GM18507 (cell line): ENCODE measurements at regions not wholly inside any gene's neighbourhood (a gene's known extent, or its start where the extent isn't known, plus 50 kb on each side); places are given as distances from the start of the nearest gene placed in this dataset.
"Not testable (repeated sequence)": the region's sequence is repeated elsewhere in the genome, so short reads cannot be mapped to it uniquely, and the experiment has no call there.

Experiments used
- DNase-seq: peaks from one replicate; pipeline ENCODE4 v3.0.0; 2011; ENCODE audit warnings: low read depth; ENCODE audit not compliant: insufficient read length; ENCODE audit errors: extremely low spot score
- FAIRE-seq: peaks from 2 replicates; lab custom pipeline; 2011; peaks lifted over from hg19 to GRCh38; lab: Jason Lieb, UNC

GRCh38 chr6:139448998-139449610 is 74.7 kb upstream of the CITED2 start:
- FAIRE-seq (no peak), DNase-seq (no peak)

DNA sequence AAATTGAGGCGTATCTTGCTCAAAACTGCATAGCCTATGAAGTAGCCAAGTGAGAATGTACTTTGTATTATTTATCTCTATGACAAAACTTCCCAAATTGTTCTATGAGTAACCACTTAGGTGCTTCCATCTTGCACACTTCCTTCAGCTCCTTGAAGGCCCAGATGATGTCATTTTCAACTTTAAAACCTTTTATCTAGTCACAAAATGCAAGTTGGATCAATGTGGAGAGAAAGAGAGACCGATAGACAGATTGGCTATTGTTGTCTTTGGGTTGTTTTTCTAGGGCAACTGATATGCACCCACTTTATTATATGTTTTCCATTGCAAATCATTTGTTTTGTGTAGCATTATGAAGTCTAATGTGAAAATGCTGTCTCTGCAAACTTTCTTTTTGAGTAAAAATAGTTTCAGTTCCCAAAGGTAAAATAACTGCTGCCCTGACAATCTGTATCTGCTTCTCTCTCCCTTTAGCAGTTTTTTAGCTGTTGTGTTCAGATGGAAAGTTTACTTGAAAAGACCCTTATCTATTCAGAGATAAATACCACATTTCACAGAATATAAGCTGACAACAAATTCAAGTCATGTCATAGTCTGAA is 73.7 kb upstream of the CITED2 start:
- FAIRE-seq, result peak; percentile 79
- no peak for DNase-seq

GRCh38 chr6:139447656-139447975 is 73.2 kb upstream of the CITED2 start:
- no peak for FAIRE-seq
- no peak for DNase-seq

DNA sequence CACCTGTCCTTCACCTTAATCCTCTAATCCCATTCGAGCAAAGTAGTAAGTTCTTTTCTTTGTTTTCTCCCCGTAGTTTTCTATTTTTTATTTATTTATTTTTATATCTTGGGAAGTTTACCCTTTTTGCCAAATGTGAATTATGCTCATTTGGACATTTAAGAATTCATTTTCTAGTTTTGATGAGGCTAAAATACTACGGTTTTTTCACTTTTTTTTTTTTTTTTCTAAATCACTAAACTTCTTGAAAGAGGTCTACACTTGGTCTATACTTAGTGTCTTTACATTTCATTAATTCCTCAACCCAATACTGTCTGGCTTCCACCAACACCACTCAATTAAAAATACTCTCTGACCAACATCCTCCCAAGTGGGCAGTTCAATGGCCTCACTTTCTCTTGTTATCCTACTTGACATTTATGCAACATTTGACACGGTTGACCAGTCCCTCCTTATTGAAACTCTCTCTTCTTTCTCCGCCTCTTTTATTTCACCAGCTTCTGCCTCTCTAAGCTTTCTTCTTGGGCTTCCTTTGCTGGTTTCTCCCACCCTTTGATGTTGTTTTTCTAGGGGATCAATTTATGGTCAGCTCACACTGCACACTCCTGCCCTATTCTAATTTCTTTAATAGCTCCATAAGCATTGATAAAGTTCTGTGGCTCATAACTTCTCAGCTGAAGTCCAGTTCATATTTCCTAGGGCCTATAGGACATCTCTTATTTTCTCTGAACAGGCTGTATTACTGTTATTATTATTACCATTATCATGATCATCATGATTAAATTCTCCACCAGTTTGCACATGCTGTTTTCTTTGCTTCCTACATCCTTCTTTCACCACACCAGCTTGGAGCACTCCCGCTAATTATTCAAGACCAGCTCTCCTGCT is 72.6 kb upstream of the CITED2 start:
- FAIRE-seq, result no peak
- no peak for DNase-seq

- FAIRE-seq (no peak), DNase-seq (no peak)
These were observed 71.8 kb upstream of the CITED2 start for GRCh38 chr6:139446138-139446715.

DNA sequence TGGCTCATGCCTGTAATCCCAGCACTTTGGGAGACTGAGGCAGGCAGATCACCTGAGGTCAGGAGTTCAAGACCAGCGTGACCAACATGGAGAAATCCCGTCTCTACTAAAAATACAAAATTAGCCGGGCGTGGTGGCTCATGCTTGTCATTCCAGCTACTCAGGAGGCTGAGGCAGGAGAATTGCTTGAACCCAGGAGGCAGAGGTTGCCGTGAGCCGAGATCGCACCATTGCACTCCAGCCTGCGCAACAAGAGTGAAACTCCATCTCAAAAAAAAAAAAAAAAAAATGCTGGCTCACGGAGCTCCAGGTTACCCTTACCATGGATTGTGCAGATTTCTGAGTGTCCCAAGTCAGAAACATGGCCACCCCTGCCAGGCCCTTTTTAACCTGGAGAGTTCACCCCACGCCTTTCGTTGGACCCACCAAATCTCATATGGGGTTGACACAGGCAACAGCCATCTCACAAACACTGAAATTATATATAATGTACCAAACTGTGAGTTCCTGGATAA is 69.9 kb upstream of the CITED2 start:
- DNase-seq, FAIRE-seq: not testable (repeated sequence)

DNA sequence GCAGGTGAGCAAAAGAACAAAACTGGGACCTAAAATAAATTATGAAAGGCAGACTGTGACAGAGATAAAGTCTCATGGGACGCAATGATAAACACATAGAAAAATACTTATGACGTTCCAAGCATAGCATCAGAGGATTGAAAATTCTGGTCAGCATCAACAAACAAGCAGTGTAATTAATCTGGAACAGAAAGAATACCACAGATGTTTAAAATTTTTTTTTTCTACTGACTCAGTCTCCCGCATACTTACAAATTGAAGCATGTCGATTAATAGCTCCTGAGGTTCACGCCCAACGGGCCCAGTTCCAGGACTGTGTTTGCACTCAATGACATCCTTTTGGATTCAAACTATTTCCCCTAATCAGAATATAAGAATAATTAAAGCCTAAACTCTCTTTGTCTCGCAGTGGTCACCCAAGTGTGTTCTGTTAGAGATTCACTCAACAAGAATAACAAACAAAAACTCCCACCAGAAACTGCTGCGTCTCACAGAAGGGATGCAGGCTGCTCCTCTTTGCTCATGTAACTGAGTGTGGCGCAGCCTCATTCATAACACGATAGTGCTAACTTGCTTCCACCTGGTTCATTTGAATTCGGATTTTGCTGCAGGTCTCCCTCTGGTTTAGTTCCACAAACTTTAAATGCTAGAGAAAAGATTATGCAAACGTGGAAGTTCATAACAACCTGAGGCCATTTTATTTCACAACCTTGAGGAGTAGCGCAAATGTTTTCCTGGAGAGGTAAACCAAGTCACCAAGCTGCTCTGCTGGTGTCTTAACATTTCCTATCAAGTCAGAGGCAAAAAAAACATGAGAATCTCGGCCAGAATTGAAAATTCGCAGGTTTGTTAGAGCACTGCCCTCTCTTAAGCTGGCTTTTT is 69.0 kb upstream of the CITED2 start:
- FAIRE-seq, result no peak
- no peak for DNase-seq

- FAIRE-seq, result no peak
These were observed 67.8 kb upstream of the CITED2 start for GRCh38 chr6:139442188-139442671.

GRCh38 chr6:139439349-139439748 is 64.9 kb upstream of the CITED2 start:
- DNase-seq (no peak), FAIRE-seq (no peak)

More at GRCh38 chr6:139442188-139442671, 67.8 kb upstream of the CITED2 start:
- DNase-seq, result no peak

DNA sequence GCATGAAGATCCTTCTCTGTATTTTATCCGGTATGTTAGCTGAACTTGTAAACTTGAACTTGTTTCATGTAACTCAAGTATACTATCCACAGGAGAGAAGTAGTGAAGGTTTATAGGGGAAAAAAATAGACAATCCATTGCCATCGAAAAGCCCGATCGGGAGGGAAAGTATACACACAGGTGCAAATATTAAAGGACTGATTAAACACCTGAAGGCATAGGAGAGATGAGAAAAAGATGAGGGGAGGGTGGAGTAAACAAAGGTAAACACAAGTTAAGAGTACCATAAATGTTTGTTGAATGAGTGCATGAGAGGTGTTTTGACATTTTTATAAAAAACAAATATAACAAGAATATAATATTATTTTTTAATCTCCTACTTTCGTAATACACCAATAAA is 64.3 kb upstream of the CITED2 start:
- DNase-seq (no peak), FAIRE-seq (no peak)

DNA sequence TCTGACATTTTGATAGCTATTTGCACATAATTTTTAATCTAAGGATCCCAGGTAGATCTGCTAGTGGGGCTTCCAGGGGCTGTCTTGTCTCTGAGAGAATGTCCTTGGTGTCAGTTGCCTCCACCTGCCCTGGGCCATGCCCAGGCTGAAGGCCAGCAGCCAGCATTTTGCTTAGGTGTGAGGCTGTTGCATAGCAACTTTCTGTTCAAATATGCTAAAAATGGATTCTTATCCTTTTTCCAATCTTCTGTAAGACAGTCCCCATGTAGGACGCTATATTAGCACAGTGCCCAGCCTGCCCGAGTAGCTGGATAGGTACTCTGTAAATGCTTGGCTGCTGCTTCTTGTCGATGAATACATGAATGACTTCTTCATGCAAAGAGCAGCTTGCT is 62.5 kb upstream of the CITED2 start:
- no peak for FAIRE-seq

GRCh38 chr6:139436200-139436956 is 61.9 kb upstream of the CITED2 start:
- DNase-seq (no peak), FAIRE-seq (no peak)

More for the DNA sequence above, 62.5 kb upstream of the CITED2 start:
- no peak for DNase-seq

GRCh38 chr6:139433631-139434419 is 59.4 kb upstream of the CITED2 start:
- FAIRE-seq (no peak), DNase-seq (no peak)

DNA sequence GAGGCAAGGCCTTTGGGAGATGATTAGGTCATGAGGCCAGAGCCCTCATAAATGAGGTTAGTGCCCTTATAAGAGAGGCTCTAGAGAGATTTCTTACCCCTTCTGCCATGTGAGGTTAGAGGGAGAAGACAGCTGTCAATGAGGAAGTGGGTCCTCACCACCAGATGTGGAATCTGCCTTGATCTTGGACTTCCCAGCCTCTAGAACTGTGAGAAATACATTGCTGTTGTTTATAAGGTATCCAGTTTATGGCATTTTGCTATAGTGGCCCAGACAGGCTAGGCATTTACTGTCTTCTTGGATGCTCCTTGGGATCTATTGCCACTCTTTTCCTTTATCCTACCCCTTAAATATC is 57.1 kb upstream of the CITED2 start:
- no peak for DNase-seq
- no peak for FAIRE-seq

DNA sequence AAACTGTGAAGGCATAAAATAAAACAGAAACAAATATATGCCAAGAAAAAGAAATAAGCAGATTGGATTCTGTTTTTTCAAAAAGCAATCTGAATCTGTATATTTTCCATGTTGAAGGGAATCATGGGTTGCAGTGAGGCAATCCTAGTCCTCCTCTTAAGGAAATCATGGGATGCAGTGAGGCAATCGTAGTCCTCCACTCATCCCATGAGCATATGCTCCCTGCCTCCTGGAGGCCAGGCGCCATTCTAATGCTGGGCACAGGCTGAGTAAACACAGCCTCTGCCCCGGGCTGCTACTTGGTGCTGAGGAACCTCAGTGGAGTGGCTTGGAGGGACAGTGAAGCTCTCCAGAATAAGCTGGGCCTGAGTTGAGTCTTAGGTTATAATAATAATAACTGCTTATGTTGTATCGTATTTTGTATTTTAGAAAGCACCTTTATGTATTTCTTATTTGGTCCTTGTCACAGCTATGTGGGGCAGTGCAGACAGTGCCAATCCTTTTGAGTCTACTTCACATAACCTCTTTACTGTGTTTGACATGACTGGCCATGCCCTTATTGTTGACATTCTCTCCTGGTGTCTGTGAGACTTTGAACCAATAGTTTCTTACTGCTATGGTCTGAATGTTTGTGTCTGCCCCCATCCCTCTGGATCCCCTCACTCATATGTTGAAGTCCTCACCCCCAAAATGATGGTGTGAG is 56.6 kb upstream of the CITED2 start:
- no peak for FAIRE-seq
- no peak for DNase-seq

- no peak for FAIRE-seq
- DNase-seq, result no peak
These were observed 55.2 kb upstream of the CITED2 start for GRCh38 chr6:139429580-139430145.

GRCh38 chr6:139427199-139427598 is 52.8 kb upstream of the CITED2 start:
- DNase-seq, result no peak
- no peak for FAIRE-seq
